A673 (cell line): ENCODE measurements at regions not wholly inside any gene's neighbourhood (a gene's known extent, or its start where the extent isn't known, plus 50 kb on each side); places are given as distances from the start of the nearest gene placed in this dataset.

Experiments
- BruUV-seq: library from RNA; stranded (reverse); fragments of 400-500 nt; replicated peaks from 2 replicates; lab custom pipeline; 2021; lab: Mats Ljungman, UMichigan
- CTCF ChIA-PET: fragments of 300-600 bp; sonication (Branson Sonifier 250); formaldehyde crosslinking; loops from one replicate; lab custom pipeline; 2022; ENCODE audit warnings: antibody characterized with exemption; lab: Charles Lee
- POLR2A ChIA-PET: fragments of 300-600 bp; sonication (Branson Sonifier 250); formaldehyde crosslinking; loops from one replicate; lab custom pipeline; 2022; ENCODE audit warnings: antibody characterized with exemption; ENCODE audit not compliant: low non-redundant PET; lab: Charles Lee
- DNase-seq: peaks from one replicate; pipeline ENCODE4 v3.0.0-alpha.2; 2015; ENCODE audit warnings: low spot score
- H3K27ac ChIP-seq: fragments of 200-600 bp; sonication (generic); 2 replicates; pipeline ENCODE4 v1.5.1; 2016; ENCODE audit warnings: mixed run types, low read depth, mild to moderate bottlenecking, mixed read lengths, antibody characterized with exemption, low read length; ENCODE audit not compliant: poor library complexity, severe bottlenecking
- H3K27me3 ChIP-seq: fragments of 200-600 bp; sonication (generic); replicated peaks from 2 replicates; pipeline ENCODE4 v1.6.1; 2017; ENCODE audit warnings: mixed run types, low read depth, mild to moderate bottlenecking, mixed read lengths, antibody characterized with exemption, low read length; ENCODE audit not compliant: insufficient read depth, poor library complexity
- H3K36me3 ChIP-seq: fragments of 200-600 bp; sonication (generic); 2 replicates; pipeline ENCODE4 v1.6.1; 2016; ENCODE audit warnings: mixed run types, mild to moderate bottlenecking, mixed read lengths, antibody characterized with exemption, low read length; ENCODE audit not compliant: insufficient read depth, poor library complexity, severe bottlenecking
- H3K4me1 ChIP-seq: fragments of 200-600 bp; sonication (generic); 2 replicates; pipeline ENCODE4 v1.6.1; 2017; ENCODE audit warnings: mixed run types, mild to moderate bottlenecking, mixed read lengths, antibody characterized with exemption, low read length; ENCODE audit not compliant: insufficient read depth, poor library complexity, severe bottlenecking
- H3K4me3 ChIP-seq: fragments of 200-600 bp; sonication (generic); 2 replicates; pipeline ENCODE4 v1.5.1; 2016; ENCODE audit warnings: low read depth, mixed run types, mild to moderate bottlenecking, mixed read lengths, low read length; ENCODE audit not compliant: poor library complexity, severe bottlenecking
- H3K9me3 ChIP-seq: fragments of 200-600 bp; sonication (generic); 2 replicates; pipeline ENCODE4 v1.6.1; 2016; ENCODE audit warnings: mixed run types, low read depth, mild to moderate bottlenecking, mixed read lengths, antibody characterized with exemption, low read length; ENCODE audit not compliant: poor library complexity, severe bottlenecking
- CTCF ChIP-seq: fragments of 300-800, 200-600 bp; sonication (generic); conservative IDR thresholded peaks from 2 replicates; pipeline ENCODE4 v1.5.1; 2017; ENCODE audit warnings: low read depth, mild to moderate bottlenecking, antibody characterized with exemption, low read length, moderate library complexity, mixed read lengths
- EZH2 ChIP-seq: fragments of 200-600 bp; sonication (generic); IDR thresholded peaks from 2 replicates; pipeline ENCODE4 v1.6.1; 2017; ENCODE audit warnings: borderline replicate concordance, low read depth, mild to moderate bottlenecking, mixed read lengths, antibody characterized with exemption, low read length; ENCODE audit not compliant: poor library complexity, severe bottlenecking
- intact Hi-C: fragments of 100-400 bp; cut with micrococcal nuclease; formaldehyde crosslinking; loops from one replicate; pipeline ENCODE4 v1.10.0; 2022; ENCODE audit not compliant: unreplicated experiment

GRCh38 chr5:118705959-118706667, 282.2 kb downstream of the DTWD2 start:
- intact Hi-C loops: no loop called here
- CTCF ChIA-PET: no interaction called here
- POLR2A ChIA-PET: no interaction called here

GRCh38 chr5:118703241-118703640, 285.1 kb downstream of the DTWD2 start:
- no peak for TF ChIP-seq CTCF
- no peak for TF ChIP-seq EZH2
- Histone ChIP-seq H3K4me3 (no peak overlapping the region), H3K27me3 (no peaks in the 10 kb centered on the region), H3K4me1 (no peaks in the 10 kb centered on the region), H3K9me3 (peaks cover 4% of the 10 kb centered on the region), H3K27ac (no peak overlapping the region), H3K36me3 (no peaks in the 10 kb centered on the region)
- DNase-seq: no peak
- no TSS peak for BruUV-seq
- ChIA-PET POLR2A (no interaction called here), CTCF (no interaction called here)
- intact Hi-C loops: no loop called here

More at GRCh38 chr5:118705959-118706667, 282.2 kb downstream of the DTWD2 start:
- no peak for DNase-seq
- Histone ChIP-seq H3K4me3 (no peak overlapping the region), H3K27ac (no peak overlapping the region), H3K9me3 (peaks cover 4% of the 10 kb centered on the region), H3K36me3 (no peaks in the 10 kb centered on the region), H3K27me3 (no peaks in the 10 kb centered on the region), H3K4me1 (no peaks in the 10 kb centered on the region)
- TF ChIP-seq EZH2: no peak
- TF ChIP-seq CTCF: no peak
- BruUV-seq: no TSS peak

- ChIA-PET CTCF (no interaction called here), POLR2A (no interaction called here)
- no peak for TF ChIP-seq EZH2
- no peak for TF ChIP-seq CTCF
Measured at GRCh38 chr5:118701791-118702190, 286.6 kb downstream of the DTWD2 start.

More at GRCh38 chr5:118701791-118702190, 286.6 kb downstream of the DTWD2 start:
- DNase-seq: no peak
- Histone ChIP-seq H3K36me3 (no peaks in the 10 kb centered on the region), H3K4me1 (no peaks in the 10 kb centered on the region), H3K27ac (no peak overlapping the region), H3K27me3 (no peaks in the 10 kb centered on the region), H3K9me3 (peaks cover 4% of the 10 kb centered on the region), H3K4me3 (no peak overlapping the region)
- intact Hi-C loops: no loop called here
- BruUV-seq: no TSS peak
